GM18499 (cell line): ENCODE measurements at regions not wholly inside any gene's neighbourhood (a gene's known extent, or its start where the extent isn't known, plus 50 kb on each side); places are given as distances from the start of the nearest gene placed in this dataset.

Experiments
- ATAC-seq: cut with Tn5 transposase; IDR thresholded peaks from one replicate; pipeline ENCODE4 v1.9.1; 2021; ENCODE audit warnings: moderate number of reproducible peaks; ENCODE audit not compliant: insufficient read depth, unreplicated experiment

DNA sequence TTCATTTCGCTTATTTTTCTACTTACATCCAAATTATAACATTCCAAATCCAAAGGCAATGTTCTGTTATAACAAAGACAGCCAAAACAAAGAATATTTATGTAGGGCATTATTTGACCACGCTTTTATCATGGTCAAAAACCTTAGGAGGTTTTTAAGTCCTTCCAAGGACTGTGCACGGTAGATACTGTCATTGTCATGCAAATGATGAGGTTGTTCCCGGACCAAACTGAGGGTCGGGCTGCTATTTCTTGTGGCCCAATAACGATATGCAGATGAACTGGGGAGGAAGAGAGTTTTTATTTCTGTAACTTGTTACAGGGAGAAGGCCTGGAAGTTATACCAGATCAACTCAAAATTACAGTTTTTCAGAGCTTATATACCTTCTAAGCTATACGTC lies 56.6 kb upstream of the STEAP4 start:
- no peak for ATAC-seq

DNA sequence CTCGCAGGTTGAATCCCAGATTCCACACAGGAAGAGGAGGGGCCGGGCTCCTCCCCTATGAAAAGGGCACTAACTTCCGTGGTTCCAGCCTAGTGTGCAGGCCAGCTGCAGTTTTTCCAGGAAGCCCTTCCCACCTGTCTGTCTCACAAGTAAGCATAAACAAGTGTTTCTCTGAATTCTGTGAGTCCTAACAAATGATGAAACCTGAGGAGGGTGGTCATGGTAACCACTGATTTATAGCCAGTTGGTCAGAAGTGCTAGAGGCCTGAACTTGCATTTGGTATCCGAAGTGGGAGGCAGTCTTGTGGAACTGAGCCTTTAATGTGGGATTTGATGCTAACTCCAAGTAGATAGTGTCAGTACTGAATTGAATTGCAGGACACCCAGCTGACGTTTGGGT lies 54.7 kb upstream of the STEAP4 start:
- no peak for ATAC-seq

GRCh38 chr7:88358881-88359280 lies 52.2 kb upstream of the STEAP4 start:
- no peak for ATAC-seq

DNA sequence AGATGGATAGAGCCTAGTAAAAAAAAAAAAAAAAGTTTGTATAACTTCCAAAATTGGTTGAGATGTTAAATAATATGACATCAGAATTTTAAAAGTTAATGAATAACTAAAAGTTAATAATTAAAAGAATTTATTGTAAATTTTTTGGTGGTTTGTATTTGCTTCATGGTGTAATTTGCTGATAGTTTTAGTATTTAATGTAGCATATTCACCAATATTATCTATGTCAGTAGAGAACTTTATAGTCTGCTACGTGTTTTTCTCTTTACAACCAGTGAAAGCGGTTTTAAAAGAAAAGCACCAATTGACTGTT lies 51.8 kb upstream of the STEAP4 start:
- no peak for ATAC-seq

DNA sequence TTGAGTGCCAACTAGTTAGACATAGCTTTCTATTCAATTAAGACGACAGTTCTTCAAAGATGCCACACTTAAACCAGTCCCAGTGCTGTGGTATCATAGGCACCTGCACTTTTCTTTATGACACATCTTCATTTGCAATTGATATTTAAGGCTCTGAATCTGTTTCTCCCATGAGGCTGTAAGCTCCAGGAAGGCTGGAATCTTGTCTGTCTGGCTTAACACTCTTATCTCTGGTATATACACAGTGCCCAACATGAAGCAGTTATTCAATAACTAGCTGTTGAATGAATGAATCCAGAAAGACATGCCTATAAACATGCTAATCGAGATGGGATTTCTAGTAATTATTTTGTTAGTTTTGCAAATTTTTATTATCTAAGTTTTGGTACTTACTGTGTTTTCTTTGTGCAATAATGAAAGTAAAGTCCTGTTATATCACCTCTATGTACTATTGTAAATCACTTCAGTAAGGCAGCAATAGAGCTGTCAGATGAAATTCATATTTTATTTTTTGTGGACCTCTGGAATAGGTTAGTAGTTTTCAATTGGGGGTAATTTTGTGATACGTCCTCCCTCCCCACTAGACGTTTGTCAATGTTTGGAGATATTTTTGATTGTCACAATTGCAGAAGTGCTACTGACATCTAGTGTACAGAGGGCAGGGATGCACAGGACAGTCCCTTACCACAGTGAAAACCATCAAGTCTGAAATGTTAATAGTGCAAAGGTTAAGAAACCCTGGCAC lies 51.3 kb upstream of the STEAP4 start:
- ATAC-seq = peak; percentile 92

DNA sequence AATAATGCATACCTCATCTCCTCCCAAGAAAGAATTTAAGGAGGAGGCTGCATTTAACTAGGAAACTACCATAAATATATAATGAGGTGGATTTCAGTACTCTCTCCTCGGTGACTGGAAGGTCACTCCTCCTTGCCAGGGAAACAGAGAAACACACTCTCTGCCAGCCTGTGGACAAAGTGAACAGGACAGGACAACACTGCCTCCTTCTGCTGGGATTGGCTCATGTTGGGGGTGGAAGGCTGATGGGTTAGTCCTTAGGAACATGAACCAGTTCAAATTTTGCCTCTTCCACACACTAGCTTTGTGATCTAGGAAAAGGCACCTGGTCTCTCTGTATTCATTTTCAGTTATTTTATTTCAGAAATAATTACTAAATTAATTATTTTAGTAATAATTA lies 50.6 kb upstream of the STEAP4 start:
- ATAC-seq = no peak
